GM18502 (cell line): ENCODE measurements at regions not wholly inside any gene's neighbourhood (a gene's known extent, or its start where the extent isn't known, plus 50 kb on each side); places are given as distances from the start of the nearest gene placed in this dataset.
"Not testable (repeated sequence)": the region's sequence is repeated elsewhere in the genome, so short reads cannot be mapped to it uniquely, and the experiment has no call there.

Experiments
- ATAC-seq: cut with Tn5 transposase; IDR thresholded peaks from one replicate; pipeline ENCODE4 v1.9.1; 2021; ENCODE audit warnings: mild to moderate bottlenecking; ENCODE audit not compliant: unreplicated experiment, poor library complexity

DNA sequence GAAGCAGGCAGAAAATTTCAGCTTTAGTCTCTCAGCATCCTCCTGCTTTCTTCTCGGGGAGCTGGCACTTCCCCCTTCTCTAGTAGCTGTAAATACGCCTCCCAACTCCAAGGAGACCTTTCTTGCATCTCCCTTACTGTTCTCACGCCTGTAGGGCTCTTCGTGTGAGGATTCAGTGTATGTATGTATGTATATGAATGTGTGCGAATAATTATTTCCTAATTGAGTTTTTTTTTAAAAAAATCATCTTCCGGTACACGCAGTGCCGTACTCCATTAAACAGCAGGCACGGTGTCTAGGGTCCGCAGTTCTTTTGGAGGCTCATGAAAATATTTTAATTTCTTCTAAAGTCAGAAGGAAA is 85.4 kb downstream of the HFE start:
- ATAC-seq, result peak; percentile 19

DNA sequence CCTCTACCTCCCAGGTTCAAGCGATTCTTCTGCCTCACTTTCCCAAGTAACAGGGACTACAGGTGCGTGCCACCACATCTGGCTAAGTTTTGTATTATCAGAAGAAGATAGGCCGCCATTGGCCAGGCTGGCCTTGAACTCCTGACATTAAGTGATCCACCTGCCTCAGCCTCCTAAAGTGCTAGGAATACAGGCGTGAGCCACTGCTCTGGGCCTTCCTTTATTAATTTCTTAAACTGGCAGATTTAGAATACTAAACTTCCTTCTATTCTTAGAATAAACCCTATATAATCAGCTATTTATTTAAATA is 86.6 kb downstream of the HFE start:
- no peak for ATAC-seq

DNA sequence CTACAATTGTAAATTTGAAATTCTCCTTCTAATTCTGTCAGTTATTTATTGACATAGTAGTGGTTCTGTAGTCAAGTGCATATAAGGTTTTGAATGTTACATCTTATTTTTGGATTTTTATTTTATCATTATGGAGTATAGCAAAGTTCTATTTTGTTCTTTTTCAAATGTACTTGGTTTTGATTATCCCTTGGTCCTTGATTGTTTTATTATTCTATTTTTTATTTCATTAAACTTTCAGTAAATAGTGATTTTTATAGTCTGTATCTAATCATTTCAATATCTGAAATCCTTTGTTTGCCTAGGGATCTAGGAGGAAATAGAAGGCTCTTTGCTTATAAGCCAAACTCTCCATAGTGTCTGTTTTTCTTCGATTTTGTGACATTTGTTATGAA is 87.8 kb downstream of the HFE start:
- no peak for ATAC-seq

DNA sequence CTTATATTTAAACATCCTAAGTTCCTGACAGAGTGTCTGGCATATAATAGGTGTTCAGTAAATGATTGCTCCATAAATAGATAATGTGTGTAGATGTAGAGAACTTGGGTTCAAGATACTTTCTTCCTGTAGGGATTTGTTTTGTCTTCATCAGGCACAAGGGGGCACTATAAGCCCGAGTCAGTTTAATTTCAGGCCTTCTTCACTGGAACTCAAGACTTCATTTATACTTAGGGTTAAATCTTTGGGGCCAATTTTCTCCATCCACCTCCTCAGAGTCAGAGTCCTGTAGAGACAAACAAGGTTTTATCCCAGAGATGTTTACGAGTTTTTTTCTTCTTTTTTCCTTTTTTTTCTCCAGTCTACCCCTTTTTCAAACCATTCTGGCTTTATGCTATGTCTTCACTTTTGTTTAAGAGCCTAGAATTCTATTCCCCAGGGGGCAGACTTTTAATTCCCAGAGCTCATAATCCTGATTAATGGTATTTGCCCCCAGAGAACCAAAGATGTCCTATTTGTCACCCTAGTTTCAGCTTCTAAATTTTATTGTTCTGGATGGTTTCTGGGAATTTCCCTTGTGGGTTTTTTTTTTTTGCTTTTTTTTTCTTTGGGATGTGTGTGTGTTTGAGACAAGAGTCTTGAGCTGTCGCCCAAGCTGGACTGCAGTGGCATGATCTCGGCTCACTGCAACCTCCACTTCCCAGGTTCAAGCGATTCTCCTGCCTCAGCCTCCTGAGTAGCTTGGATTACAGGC is 88.4 kb downstream of the HFE start:
- ATAC-seq, result no peak

DNA sequence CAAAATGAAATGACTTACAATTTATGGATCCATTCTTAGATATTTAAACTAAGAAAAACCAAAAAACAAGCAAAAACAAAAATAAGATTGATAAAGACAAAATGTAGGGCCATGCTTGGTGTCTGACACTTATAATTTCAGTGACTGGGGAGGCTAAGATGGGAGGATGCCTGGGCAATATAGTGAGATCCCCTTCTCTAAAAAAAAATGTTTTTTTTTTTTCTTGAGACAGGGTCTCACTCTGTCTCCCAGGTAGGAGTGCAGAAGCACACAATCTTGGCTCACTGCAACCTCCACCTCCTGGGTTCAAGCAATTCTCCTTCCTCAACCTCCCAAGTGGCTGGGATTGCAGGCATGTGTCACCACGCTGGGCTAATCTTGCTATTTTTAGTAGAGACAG is 92.4 kb downstream of the HFE start:
- ATAC-seq, result no peak

DNA sequence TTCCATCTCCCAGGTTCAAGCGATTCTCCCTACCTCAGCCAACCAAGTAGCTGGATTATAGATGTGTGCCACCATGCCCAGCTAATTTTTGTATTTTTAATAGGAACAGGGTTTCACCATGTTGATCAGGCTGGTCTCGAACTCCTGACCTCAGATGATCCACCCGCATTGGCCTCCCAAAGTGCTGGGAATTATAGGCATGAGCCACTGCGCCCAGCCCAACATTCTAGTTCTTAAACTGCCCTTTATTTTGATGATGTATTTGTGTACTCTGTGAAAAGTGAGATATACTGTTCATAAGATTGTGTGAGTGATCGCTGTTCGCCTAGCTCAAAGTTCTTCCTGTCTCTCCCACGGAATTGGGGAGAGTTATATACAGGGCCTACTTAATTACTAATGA is 93.1 kb downstream of the HFE start:
- ATAC-seq, result no peak

DNA sequence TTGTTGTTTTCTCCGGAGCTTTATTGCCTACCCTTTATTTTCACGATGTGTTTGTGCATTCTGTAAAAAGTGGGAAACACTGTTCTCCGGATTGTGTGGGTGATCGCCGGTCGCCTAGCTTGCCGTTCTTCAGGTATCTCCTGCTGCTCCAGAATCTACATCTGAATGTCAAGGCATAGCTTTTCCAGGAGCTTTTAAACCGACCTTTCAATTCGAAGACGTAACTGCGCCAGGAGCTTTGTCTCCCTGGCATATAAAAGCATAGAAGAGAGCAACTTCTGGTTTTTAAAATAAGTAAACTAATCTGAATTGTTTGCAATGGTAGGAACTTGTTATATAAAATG is 96.0 kb downstream of the HFE start:
- no peak for ATAC-seq

DNA sequence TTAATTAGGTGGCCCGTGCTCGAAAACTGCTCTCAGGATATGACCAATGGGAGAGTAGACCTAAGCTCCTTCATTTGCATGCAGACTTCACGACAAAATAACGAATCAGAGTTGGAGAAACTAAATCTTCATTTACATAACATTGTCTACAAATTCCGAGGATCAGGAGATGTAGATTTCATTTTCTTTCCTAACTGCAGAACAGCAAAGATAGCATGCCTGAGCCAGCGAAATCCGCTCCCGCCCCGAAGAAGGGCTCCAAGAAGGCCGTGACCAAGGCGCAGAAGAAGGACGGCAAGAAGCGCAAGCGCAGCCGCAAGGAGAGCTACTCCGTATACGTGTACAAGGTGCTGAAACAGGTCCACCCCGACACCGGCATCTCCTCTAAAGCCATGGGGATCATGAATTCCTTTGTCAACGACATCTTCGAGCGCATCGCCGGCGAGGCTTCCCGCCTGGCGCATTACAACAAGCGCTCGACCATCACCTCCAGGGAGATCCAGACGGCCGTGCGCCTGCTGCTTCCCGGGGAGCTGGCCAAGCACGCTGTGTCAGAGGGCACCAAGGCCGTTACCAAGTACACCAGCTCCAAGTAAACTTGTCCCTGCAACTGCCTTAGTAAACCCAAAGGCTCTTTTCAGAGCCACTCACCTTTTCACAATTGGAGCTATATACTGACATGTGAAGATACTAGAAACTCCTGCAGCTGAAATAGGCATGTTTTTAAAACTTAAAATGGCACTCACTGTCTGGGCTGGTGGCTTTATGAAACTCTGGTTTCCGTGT is 96.5 kb downstream of the HFE start:
- ATAC-seq, result peak; percentile 60

DNA sequence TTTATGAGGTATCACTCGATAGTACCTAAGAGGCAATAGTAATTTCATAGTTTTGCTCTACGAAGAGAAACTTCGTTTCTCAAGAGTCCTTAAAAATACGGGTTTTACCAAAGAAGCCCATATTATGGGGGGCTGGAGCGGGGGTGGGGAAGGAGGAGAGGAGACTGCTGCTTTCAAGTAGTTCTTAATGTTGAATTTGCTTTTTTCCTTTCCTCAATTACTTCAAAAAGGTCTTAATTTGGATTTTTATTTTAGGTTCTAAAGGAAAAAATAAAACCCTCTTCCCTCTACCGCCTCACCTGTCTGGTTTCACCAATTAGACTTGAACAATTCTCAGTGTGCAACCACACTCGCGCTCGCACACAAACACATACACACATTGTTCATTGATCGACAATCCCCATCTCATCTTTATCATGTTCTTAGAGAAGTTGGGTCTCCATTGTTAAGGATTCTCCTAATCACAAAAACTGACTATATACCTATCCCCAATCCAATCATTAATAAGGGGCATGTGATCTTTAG is 97.2 kb downstream of the HFE start:
- ATAC-seq, result no peak

DNA sequence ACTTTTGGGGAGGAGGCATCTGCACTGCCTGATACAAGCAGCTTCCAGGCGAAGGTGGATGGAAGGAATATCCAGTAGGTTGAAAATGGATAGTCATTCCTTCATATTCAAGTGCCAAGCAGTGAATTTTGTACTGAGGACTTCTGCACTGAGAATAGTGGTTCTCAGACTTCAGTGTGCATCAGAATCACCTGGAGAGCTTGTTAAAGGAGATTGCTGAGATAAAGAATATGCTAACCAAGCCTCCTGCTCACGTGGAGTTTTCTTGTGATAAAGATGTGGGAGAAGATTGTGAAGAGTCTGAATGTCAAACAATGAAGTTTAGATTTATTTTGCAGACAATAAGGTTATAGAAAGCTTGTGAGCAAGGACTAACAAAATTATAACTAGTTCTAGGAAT is 97.8 kb downstream of the HFE start:
- no peak for ATAC-seq

DNA sequence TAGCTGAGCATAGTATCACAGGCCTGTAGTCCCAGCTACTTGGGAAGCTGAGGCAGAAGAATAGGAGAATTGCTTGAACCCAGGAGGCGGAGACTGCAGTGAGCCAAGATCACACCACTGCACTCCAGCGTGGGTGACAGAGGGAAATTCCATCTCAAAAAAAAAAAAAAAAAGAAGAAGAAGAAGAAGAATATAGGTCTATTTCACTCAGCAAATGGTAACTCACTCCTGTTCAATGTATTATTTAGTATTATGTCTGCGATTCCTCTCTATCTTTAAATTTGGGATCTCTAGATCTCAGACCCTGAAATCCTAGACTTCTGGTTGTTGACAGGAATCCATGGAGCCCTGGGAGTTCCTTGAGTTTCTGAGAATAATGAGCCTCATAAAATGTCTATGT is 98.6 kb downstream of the HFE start:
- no peak for ATAC-seq

DNA sequence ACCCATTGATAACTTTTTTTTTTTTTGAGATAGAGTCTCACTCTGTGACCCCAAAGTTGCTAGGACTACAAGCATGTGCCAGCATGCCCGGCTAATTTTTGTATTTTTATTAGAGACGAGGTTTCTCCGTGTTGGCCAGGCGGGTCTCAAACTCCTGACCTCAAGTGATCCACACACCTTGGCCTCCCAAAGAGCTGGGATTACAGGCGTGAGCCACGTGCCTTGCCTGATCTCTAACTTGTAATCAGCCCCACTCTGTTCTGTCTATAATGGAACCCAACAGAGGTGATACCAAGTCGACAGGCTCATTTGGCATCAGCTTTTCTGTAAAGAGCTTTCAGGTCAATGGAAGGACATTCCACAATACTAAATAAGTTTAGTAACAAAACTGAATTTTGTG is 99.4 kb downstream of the HFE start:
- no peak for ATAC-seq

DNA sequence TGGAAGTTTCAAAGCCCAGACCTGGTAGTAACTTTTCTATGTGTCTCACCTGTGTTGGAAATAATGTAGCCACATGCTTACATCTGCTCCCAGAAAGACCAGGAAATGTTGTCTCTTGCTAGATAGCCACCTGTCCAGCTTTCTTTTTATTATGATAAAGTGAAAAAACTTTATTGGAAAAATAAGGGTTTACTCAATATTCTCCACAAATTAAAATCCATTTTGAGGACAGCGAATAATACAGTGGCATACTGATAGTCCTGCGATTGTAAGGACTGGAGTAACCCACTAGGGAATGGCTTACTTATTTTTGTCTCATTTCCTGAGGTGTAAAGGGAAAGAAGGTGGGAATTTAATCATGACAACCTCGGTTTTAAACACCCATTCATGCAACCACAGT is 100.1 kb downstream of the HFE start:
- no peak for ATAC-seq

DNA sequence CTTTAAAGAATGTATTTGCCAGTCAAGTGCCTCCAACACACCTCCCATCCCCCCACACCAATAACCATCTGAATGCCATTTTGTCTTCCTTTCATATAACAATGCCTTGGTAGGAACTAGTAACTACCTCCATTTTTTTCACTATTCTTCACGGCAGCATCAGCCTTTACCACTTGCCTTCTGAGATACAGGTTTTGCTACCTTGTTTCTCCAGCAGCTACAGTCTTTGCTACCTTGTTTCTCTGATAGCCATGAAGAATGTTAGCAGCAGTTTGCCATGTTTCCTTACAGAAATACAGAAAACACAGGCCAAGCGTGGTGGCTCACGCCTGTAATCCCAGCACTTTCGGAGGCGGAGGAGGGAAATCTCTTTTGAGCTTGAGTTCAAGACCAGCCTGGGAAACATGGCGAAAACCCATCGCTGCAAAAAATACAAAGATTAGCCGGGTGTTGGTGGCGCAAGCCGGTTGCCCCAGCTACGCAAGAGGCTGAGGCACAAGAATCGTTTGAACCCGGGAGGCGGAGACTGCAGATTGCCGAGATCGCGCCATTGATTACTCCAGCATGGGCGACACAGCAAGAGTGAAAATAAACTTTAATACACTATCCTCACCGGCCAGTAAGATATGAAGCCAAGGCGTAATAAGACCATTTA is 100.9 kb downstream of the HFE start:
- no peak for ATAC-seq

DNA sequence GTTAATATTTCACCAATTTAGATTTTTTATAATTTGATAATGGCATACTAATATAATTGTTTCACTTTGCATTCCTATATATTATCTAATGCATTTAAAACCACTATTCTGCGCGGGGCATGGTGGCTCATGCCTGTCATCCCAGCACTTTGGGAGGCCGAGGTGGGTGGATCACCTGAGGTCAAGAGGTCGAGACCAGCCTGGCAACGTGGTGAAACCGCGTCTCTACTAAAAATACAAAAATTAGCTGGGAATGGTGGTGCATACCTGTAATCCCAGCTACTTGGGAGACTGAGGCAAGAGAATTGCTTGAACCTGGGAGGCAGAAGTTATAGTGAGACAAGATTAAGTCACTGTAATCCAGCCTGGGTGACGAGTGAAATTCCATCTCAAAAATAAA is 104.3 kb downstream of the HFE start:
- not testable (repeated sequence) for ATAC-seq

DNA sequence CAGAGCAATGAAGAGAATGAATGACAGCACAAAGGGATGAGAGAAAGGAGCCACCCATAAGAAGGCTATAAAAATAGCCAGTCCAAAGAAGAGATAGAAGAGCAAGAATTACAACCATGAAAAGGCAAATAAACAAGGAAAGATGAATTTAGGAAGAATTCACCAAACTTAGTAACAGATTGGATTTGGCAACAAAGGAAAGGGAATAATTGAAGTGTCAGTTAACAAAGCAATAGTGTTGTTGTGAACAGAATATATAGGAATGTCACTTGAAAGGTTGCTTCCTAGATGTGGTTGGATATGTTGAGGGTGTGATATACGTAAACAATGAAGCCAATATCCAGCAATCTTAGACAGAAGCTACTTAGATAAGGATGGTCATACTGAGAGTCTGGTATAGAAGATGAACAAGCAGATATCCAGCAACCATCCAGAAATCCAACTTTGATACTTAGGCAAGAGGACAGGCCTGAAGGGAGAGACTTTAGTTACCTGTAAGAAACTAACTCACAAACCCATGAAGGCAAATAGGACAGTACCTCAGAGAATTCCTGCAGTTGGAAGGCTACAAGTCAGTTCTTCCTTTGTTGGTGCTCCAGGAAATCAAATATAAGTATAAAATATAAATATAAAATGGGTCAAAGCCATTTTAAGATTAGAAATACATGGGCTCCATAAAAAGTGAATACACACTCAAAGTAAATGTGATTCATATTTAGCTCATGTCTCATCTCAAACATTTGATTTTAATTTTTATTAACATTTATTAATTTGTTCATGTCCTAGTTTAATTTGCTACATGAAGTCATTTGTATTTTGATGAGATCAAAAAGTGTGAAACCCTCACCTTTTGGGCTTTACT is 106.5 kb downstream of the HFE start:
- no peak for ATAC-seq

DNA sequence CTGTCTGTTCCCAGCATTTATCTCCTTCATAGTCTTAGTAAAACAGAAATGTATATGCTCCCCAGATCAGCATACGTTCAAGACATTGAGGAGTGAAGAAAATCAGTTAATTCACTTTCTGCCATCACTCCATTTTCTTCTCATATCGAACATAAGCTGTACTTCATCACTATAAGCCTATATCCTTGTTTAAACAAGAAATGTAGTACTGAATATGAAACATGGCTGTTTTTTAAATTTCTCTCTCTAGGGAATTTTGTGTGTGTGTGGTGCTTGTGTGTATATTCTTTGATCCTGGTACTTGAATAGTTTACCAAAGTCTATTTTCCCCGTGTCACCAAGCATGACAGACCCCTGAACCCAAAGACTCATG is 107.1 kb downstream of the HFE start:
- ATAC-seq, result no peak

DNA sequence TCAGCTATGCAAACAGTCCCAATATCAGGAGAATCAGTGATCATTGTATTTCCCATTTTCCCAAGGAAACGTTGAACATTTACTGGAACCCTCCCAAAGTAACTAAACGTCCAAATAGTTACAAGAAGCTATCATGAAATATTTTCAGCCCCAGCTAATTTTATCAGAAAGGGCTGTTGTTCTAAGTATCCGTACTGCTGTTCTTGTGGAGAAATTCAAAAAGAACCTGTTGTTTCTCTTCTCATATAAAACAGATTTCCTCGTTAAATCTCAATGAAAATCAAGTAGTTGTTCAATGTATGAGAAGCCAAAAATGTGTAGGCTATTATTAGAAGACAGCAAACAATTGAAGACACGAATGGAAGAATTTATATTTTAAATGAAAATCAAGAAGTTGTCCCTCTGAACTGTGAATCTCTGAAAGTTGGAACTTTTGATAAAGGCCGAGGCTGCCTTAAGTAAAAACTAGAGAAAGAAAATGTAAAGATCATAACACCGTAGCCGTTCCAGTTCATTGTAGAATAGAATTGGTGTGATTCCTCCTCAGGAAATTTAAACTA is 107.7 kb downstream of the HFE start:
- ATAC-seq, result no peak

DNA sequence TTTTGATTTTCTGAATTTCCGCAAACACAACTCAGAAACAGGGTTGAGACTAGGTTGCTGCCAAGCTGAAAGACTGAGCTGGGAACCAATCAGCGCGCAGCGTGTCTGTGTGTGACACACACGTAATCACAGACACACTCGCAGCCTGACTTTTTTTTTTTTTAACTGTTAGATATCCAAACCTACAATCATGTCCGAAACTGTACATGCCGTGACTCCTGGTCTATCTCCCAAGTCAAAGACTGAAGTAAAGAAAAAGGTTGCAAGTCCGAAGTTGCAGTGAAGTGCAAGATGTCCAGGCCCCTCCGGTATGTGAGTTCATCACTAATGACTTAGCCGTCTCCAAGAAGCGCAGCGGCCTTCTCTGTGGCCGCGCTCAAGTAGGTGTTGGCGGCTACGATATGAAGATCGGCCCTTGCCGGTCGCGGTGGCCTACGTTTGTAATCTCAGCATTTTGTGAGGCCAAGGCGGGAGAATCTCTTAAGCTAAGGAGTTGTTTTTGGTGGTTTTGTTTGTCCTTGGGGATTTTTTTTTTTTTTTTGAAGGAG is 108.2 kb downstream of the HFE start:
- no peak for ATAC-seq
